A549 (cell line): ENCODE measurements at regions not wholly inside any gene's neighbourhood (a gene's known extent, or its start where the extent isn't known, plus 50 kb on each side); places are given as distances from the start of the nearest gene placed in this dataset.
A peak's percentile ranks its signal among the peaks of the same experiment; 100 is the strongest.

Experiments
- ATAC-seq, 2 experiments: fragments of 200-7000 bp in 1 of 2; fragments of >200 bp in 1 of 2; cut with Nextera tagmentation in 1 of 2; cut with Tn5 transposase in 1 of 2; 3 replicates each; pipeline versions ENCODE4 v1.8.0 to v1.9.1; 2018 to 2020; ENCODE audit warnings: mild to moderate bottlenecking in 1 of 2, moderate library complexity in 1 of 2
- CTCF ChIA-PET: fragments of 300-600 bp; sonication (Branson Sonifier 250); formaldehyde crosslinking; extraction: SDS; loops from one replicate; lab custom pipeline; 2021; ENCODE audit warnings: antibody characterized with exemption, inconsistent platforms; lab: Yijun Ruan, JAX
- POLR2A ChIA-PET: fragments of 350-600 bp; formaldehyde crosslinking; extraction: SDS; loops from one replicate; lab custom pipeline; 2021; ENCODE audit warnings: antibody characterized with exemption, inconsistent platforms; lab: Yijun Ruan, JAX
- DNase-seq, 2 experiments: peaks; one replicate each; pipeline versions ENCODE4 v3.0.0 to v3.0.0-alpha.2; 2011 to 2016; ENCODE audit warnings: low read depth in 1 of 2, low spot score in 1 of 2
- FAIRE-seq: peaks from 2 replicates; lab custom pipeline; 2011; peaks lifted over from hg19 to GRCh38; lab: Jason Lieb, UNC
- H3K27ac ChIP-seq, 2 experiments: fragments of >200 bp; sonication (Bioruptor Twin); formaldehyde crosslinking; 3 replicates each; pipeline ENCODE4 v1.5.1; 2016 to 2017
- H3K4me1 ChIP-seq: fragments of >200 bp; sonication (Bioruptor Twin); formaldehyde crosslinking; 3 replicates; pipeline ENCODE4 v1.6.1; 2016
- H3K4me2 ChIP-seq: fragments of >200 bp; sonication (Bioruptor Twin); formaldehyde crosslinking; 3 replicates; pipeline ENCODE4 v1.6.1; 2016
- H3K4me3 ChIP-seq: fragments of >200 bp; sonication (Bioruptor Twin); formaldehyde crosslinking; 3 replicates; pipeline ENCODE4 v1.5.1; 2016
- H3K9me3 ChIP-seq: fragments of >200 bp; sonication (Bioruptor Twin); formaldehyde crosslinking; 3 replicates; pipeline ENCODE4 v1.6.1; 2016
- ATOH8 ChIP-seq: fragments of 250-450 bp; sonication (Bioruptor Pico); IDR thresholded peaks from 2 replicates; pipeline ENCODE4 v1.5.0; 2020; ENCODE audit warnings: low read depth, mild to moderate bottlenecking, moderate library complexity
- BHLHE40 ChIP-seq: IDR thresholded peaks from 2 replicates; pipeline ENCODE4 v1.6.1; 2012; ENCODE audit warnings: low read depth, low read length, inconsistent platforms
- CBX2 ChIP-seq: fragments of 200-600 bp; sonication (generic); IDR thresholded peaks from 2 replicates; pipeline ENCODE4 v1.6.1; 2016; ENCODE audit warnings: low read depth, mild to moderate bottlenecking, borderline replicate concordance
- CEBPB ChIP-seq, 2 experiments: fragments of >200 bp in 1 of 2; sonication (Bioruptor Twin) in 1 of 2; formaldehyde crosslinking in 1 of 2; IDR thresholded peaks; 2 replicates each; pipeline ENCODE4 v1.6.1; 2012 to 2016
- CHD2 ChIP-seq: fragments of 150-350 bp; IDR thresholded peaks from 2 replicates; pipeline ENCODE4 v1.6.1; 2014; ENCODE audit warnings: low read length; ENCODE audit not compliant: partially characterized antibody
- CTCF ChIP-seq: fragments of >200 bp; sonication (Bioruptor Twin); formaldehyde crosslinking; IDR thresholded peaks from 3 replicates; pipeline ENCODE4 v1.5.1; 2016
- EHMT2 ChIP-seq: fragments of 200-600 bp; sonication (generic); IDR thresholded peaks from 2 replicates; pipeline ENCODE4 v1.6.1; 2016; ENCODE audit warnings: antibody characterized with exemption, low read depth, mild to moderate bottlenecking, moderate library complexity
- ELK1 ChIP-seq: fragments of 150-350 bp; IDR thresholded peaks from 2 replicates; pipeline ENCODE4 v1.6.1; 2014; ENCODE audit warnings: low read depth, mild to moderate bottlenecking, low read length
- ESRRA ChIP-seq: fragments of 150-350 bp; IDR thresholded peaks from 2 replicates; pipeline ENCODE4 v1.6.1; 2014; ENCODE audit warnings: mild to moderate bottlenecking, low read length, borderline replicate concordance
- FOSB ChIP-seq: fragments of 250-450 bp; sonication (Bioruptor Pico); IDR thresholded peaks from 2 replicates; pipeline ENCODE4 v1.5.0; 2020; ENCODE audit warnings: mild to moderate bottlenecking, moderate library complexity
- FOSL2 ChIP-seq, 2 experiments: fragments of 450-650 bp in 1 of 2; fragments of >200 bp in 1 of 2; sonication (Bioruptor Twin) in 1 of 2; formaldehyde crosslinking; IDR thresholded peaks; 2 replicates each; pipeline versions ENCODE4 v1.5.0 to v1.6.1; 2016 to 2020; ENCODE audit warnings: mild to moderate bottlenecking in 1 of 2, moderate library complexity in 1 of 2
- GATA3 ChIP-seq: IDR thresholded peaks from 2 replicates; pipeline ENCODE4 v1.6.1; 2012; ENCODE audit warnings: borderline replicate concordance
- HDAC2 ChIP-seq: fragments of 200-600 bp; sonication (generic); IDR thresholded peaks from 2 replicates; pipeline ENCODE4 v1.6.1; 2016
- HES2 ChIP-seq: fragments of >200 bp; sonication (Bioruptor Twin); formaldehyde crosslinking; IDR thresholded peaks from 2 replicates; pipeline ENCODE4 v1.6.1; 2016
- HOXB5 ChIP-seq: fragments of 250-450 bp; sonication (Bioruptor Pico); IDR thresholded peaks from 2 replicates; pipeline ENCODE4 v1.5.0; 2020; ENCODE audit warnings: mild to moderate bottlenecking, moderate library complexity
- JUN ChIP-seq, 2 experiments: fragments of >200 bp; sonication (Bioruptor Twin); formaldehyde crosslinking; IDR thresholded peaks; 2 replicates in 1 of 2; 3 replicates in 1 of 2; pipeline ENCODE4 v1.6.1; 2016 to 2017
- JUNB ChIP-seq: fragments of >200 bp; sonication (Bioruptor Twin); formaldehyde crosslinking; IDR thresholded peaks from 2 replicates; pipeline ENCODE4 v1.6.1; 2016
- KDM1A ChIP-seq: fragments of 200-600 bp; sonication (generic); IDR thresholded peaks from 2 replicates; pipeline ENCODE4 v1.6.1; 2016; ENCODE audit warnings: low read depth, mild to moderate bottlenecking
- KDM5A ChIP-seq: fragments of 200-600 bp; sonication (generic); IDR thresholded peaks from 2 replicates; pipeline ENCODE4 v1.6.1; 2016; ENCODE audit warnings: antibody characterized with exemption, mild to moderate bottlenecking
- MAFK ChIP-seq: fragments of 450-650 bp; IDR thresholded peaks from 2 replicates; pipeline ENCODE4 v1.6.1; 2014; ENCODE audit not compliant: partially characterized antibody
- MYC ChIP-seq: IDR thresholded peaks from 2 replicates; pipeline ENCODE4 v1.6.1; 2012; ENCODE audit warnings: mild to moderate bottlenecking, inconsistent platforms, low read length, improper control_type of control experiment, borderline replicate concordance
- NFE2L2 ChIP-seq: fragments of 150-350 bp; conservative IDR thresholded peaks from 2 replicates; pipeline ENCODE4 v1.6.1; 2014; ENCODE audit warnings: low read length
- PHF8 ChIP-seq: fragments of 200-600 bp; sonication (generic); IDR thresholded peaks from 2 replicates; pipeline ENCODE4 v1.6.1; 2016; ENCODE audit warnings: low read depth, mild to moderate bottlenecking, antibody characterized with exemption, moderate library complexity, borderline replicate concordance
- POLR2A ChIP-seq: IDR thresholded peaks from 2 replicates; pipeline ENCODE4 v1.6.1; 2012; ENCODE audit warnings: mild to moderate bottlenecking, low read length
- RAD21 ChIP-seq, 2 experiments: fragments of >200 bp in 1 of 2; sonication (Bioruptor Twin) in 1 of 2; formaldehyde crosslinking in 1 of 2; IDR thresholded peaks in 1 of 2; conservative IDR thresholded peaks in 1 of 2; 2 replicates in 1 of 2; 3 replicates in 1 of 2; pipeline ENCODE4 v1.6.1; 2012 to 2018; ENCODE audit warnings: inconsistent platforms in 1 of 2
- REST ChIP-seq: fragments of 200-600 bp; sonication (generic); IDR thresholded peaks from 2 replicates; pipeline ENCODE4 v1.6.1; 2016; ENCODE audit warnings: antibody characterized with exemption, mild to moderate bottlenecking, moderate library complexity
- RNF2 ChIP-seq: fragments of 200-600 bp; sonication (generic); IDR thresholded peaks from 2 replicates; pipeline ENCODE4 v1.6.1; 2016; ENCODE audit warnings: low read depth, mild to moderate bottlenecking, antibody characterized with exemption, moderate library complexity, borderline replicate concordance
- SMC3 ChIP-seq: fragments of >200 bp; sonication (Bioruptor Twin); formaldehyde crosslinking; IDR thresholded peaks from 3 replicates; pipeline ENCODE4 v1.6.1; 2018; ENCODE audit warnings: inconsistent platforms
- USF2 ChIP-seq: fragments of 450-650 bp; IDR thresholded peaks from 2 replicates; pipeline ENCODE4 v1.6.1; 2014; ENCODE audit warnings: antibody characterized with exemption
- WGBS: methylation state at CpG from one replicate; pipeline ENCODE4 v1.1.6; 2017; ENCODE audit errors: missing lambda C conversion rate; 5-methylcytosine and 5-hydroxymethylcytosine counted together

- Histone ChIP-seq H3K4me3 (no peak overlapping the region), H3K4me1 (peaks cover 6% of the 10 kb centered on the region), H3K9me3 (no peaks in the 10 kb centered on the region; the same call in 2 of the 3 replicates), H3K4me2 (no peak overlapping the region), H3K27ac (peak overlapping the region; percentile 27 to 36; a peak in 2 of 6 replicates)
- DNase-seq (peak in 1 of 2 experiments; percentile 19), FAIRE-seq (peak; percentile 63), ATAC-seq (no peak)
- ChIA-PET CTCF (interaction anchor here (0.8 to 1.5 kb wide), 2 partner anchors 11 to 14 kb away, joined by 3 to 4 read pairs; no protein-coding TSS in a partner anchor), POLR2A (no interaction called here)
- TF ChIP-seq HDAC2, result no peak
- TF ChIP-seq MAFK, result peak; percentile 86
- TF ChIP-seq NFE2L2, result peak; percentile 73
- no peak for TF ChIP-seq BHLHE40
- WGBS, result 85% methylated on average over 2 of the region's 2 CpGs
Observed at GRCh38 chr12:104873374-104873773, 84.7 kb downstream of the SLC41A2 start.

GRCh38 chr12:104870797-104871196 lies 87.3 kb downstream of the SLC41A2 start:
- POLR2A ChIA-PET, result no interaction called here

GRCh38 chr12:104866291-104866690 lies 91.8 kb downstream of the SLC41A2 start:
- WGBS, result 92% methylated on average over 2 of the region's 2 CpGs
- H3K4me1 ChIP-seq, result peaks cover 9% of the 10 kb centered on the region; the same call in 2 of the 3 replicates
- H3K4me3 ChIP-seq, result no peak overlapping the region
- DNase-seq, result no peak
- no peak overlapping the region for H3K4me2 ChIP-seq
- POLR2A ChIA-PET, result no interaction called here
- ATAC-seq, result no peak
- no peak for FAIRE-seq
- CTCF ChIA-PET, result interaction anchor here (0.7 to 3.7 kb wide), 2 partner anchors 182 to 485 kb away, joined by 3 to 12 read pairs; no protein-coding TSS in a partner anchor
- no peaks in the 10 kb centered on the region for H3K9me3 ChIP-seq
- no peak for TF ChIP-seq EHMT2
- TF ChIP-seq JUN (IDR thresholded peaks at IDR 0.05), result no peak
- no peak for TF ChIP-seq ELK1
- TF ChIP-seq FOSB, result no peak
- no peak for TF ChIP-seq CTCF
- no peak for TF ChIP-seq MYC
- no peak for TF ChIP-seq USF2
- TF ChIP-seq CEBPB (IDR thresholded peaks at IDR 0.05), result no peak
- TF ChIP-seq REST, result no peak
- no peak for TF ChIP-seq KDM5A
- no peak for TF ChIP-seq RNF2
- H3K27ac ChIP-seq, result no peak overlapping the region

More at GRCh38 chr12:104870797-104871196, 87.3 kb downstream of the SLC41A2 start:
- no peak overlapping the region for H3K4me3 ChIP-seq
- DNase-seq (no peak), ATAC-seq (no peak), FAIRE-seq (no peak)
- no peaks in the 10 kb centered on the region; the same call in 2 of the 3 replicates for H3K9me3 ChIP-seq
- no peak overlapping the region for H3K4me2 ChIP-seq
- WGBS, result 85% methylated on average over 1 of the region's 1 CpG
- H3K27ac ChIP-seq, result no peak overlapping the region
- H3K4me1 ChIP-seq, result peaks cover 6% of the 10 kb centered on the region
- TF ChIP-seq SMC3, result no peak
- TF ChIP-seq JUN (IDR thresholded peaks at IDR 0.05), result no peak
- no peak for TF ChIP-seq CHD2
- TF ChIP-seq HES2, result no peak
- no peak for TF ChIP-seq KDM1A
- TF ChIP-seq PHF8, result no peak
- TF ChIP-seq POLR2A, result no peak
- no peak for TF ChIP-seq GATA3
- TF ChIP-seq NFE2L2, result no peak
- TF ChIP-seq CBX2, result no peak
- TF ChIP-seq JUNB, result no peak
- no peak for TF ChIP-seq FOSL2 (IDR thresholded peaks at IDR 0.05)
- no peak for TF ChIP-seq FOSL2 (CRISPR knock-in tag; IDR thresholded peaks at IDR 0.05)
- no peak for TF ChIP-seq KDM5A
- TF ChIP-seq ATOH8, result no peak
- TF ChIP-seq HOXB5 (CRISPR knock-in tag), result no peak
- TF ChIP-seq RAD21 (conservative IDR thresholded peaks at IDR 0.05 in 1 of 2, IDR thresholded peaks at IDR 0.05 in 1 of 2), result no peak
- TF ChIP-seq ESRRA, result no peak
- TF ChIP-seq CEBPB (IDR thresholded peaks at IDR 0.05), result no peak
- CTCF ChIA-PET, result interaction anchor here (2.5 kb wide), 1 partner anchor 489 kb away, joined by 9 read pairs; no protein-coding TSS in a partner anchor
